ENCODE measurements at regions not wholly inside any gene's neighbourhood (a gene's known extent, or its start where the extent isn't known, plus 50 kb on each side); places are given as distances from the start of the nearest gene placed in this dataset.

- Histone ChIP-seq H2AFZ (ENCODE audit: insufficient read depth, low read length, poor library complexity) (no peak overlapping the region), H3K18ac (ENCODE audit: low read length) (peak overlapping the region; percentile 12), H3K27me3 (ENCODE audit: insufficient read depth, low read length) (no peaks in the 10 kb centered on the region), H3K79me2 (ENCODE audit: control insufficient read depth, insufficient read depth, low read length, poor library complexity) (peaks cover 9% of the 10 kb centered on the region), H3K79me1 (ENCODE audit: low read length) (peaks cover 21% of the 10 kb centered on the region), H3K9me3 (ENCODE audit: insufficient read depth, low read depth, low read length) (peaks cover 5% of the 10 kb centered on the region), H3K9ac (ENCODE audit: low read length) (no peak overlapping the region), H2BK5ac (ENCODE audit: low read depth, low read length, poor library complexity) (no peak overlapping the region), H4K8ac (ENCODE audit: low read depth, low read length) (no peak overlapping the region), H2BK120ac (ENCODE audit: insufficient read depth, low read length, poor library complexity) (peak overlapping the region; percentile 18), H3K23ac (ENCODE audit: low read length) (no peak overlapping the region), H3K36me3 (ENCODE audit: control insufficient read depth in 1 of 2, insufficient read depth in 2 of 2, low read length in 2 of 2) (no peaks in the 10 kb centered on the region), H3K4ac (ENCODE audit: low read depth, low read length) (no peak overlapping the region), H3K27ac (ENCODE audit: low read depth, low read length) (no peak overlapping the region), H3K14ac (ENCODE audit: low read length) (peak overlapping the region; percentile 16), H3K4me2 (ENCODE audit: low read length) (no peak overlapping the region), H3K4me1 (ENCODE audit: control insufficient read depth in 1 of 2, insufficient read depth in 2 of 2, low read length in 2 of 2) (peaks cover 25 to 26% of the 10 kb centered on the region in 2 experiments), H2BK12ac (ENCODE audit: low read length) (peak overlapping the region; percentile 4), H3K4me3 (ENCODE audit: low read depth, low read length) (no peak overlapping the region), H4K91ac (ENCODE audit: low read depth, low read length) (peak overlapping the region; percentile 73), H2AK5ac (ENCODE audit: low read length) (peak overlapping the region; percentile 8), H4K12ac (ENCODE audit: low read depth, low read length) (no peak overlapping the region)
- WGBS (ENCODE audit: extremely low coverage, insufficient coverage, insufficient read length) = no CpG with 5 or more reads among the region's 28 CpGs
- DNase-seq = no peak
These were observed 242.1 kb upstream of the GSE1 start for GRCh38 chr16:85370881-85371651.

DNA sequence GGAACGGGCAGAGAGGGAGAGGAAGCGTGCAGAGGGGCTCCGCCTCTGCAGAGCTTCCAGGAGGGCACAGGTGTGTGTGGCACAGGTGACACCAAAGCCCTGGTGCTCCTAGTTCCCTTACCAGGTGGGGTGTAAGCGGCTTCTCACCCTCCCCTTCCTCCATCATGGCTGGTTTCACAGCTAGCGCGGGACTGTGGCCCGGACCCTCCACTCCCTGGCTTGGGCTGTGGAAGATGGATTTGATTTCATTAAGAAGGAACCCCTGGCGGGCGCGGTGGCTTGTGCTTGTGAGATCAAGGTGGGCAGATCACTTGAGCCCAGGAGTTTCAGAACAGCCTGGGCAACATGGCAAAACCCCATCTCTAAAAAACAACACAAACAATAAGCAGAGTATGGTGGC, 241.2 kb upstream of the GSE1 start:
- no CpG with 5 or more reads among the region's 10 CpGs for WGBS (ENCODE audit: extremely low coverage, insufficient coverage, insufficient read length)
- H3K79me2 ChIP-seq (ENCODE audit: control insufficient read depth, insufficient read depth, low read length, poor library complexity) = peaks cover 5% of the 10 kb centered on the region
- H3K9me3 ChIP-seq (ENCODE audit: insufficient read depth, low read depth, low read length) = peaks cover 7% of the 10 kb centered on the region
- H3K27me3 ChIP-seq (ENCODE audit: insufficient read depth, low read length) = no peaks in the 10 kb centered on the region
- no peak overlapping the region for H3K27ac ChIP-seq (ENCODE audit: low read depth, low read length)
- H3K23ac ChIP-seq (ENCODE audit: low read length) = no peak overlapping the region
- H4K91ac ChIP-seq (ENCODE audit: low read depth, low read length) = peak overlapping the region; percentile 9
- H3K79me1 ChIP-seq (ENCODE audit: low read length) = peaks cover 15% of the 10 kb centered on the region
- no peak overlapping the region for H2BK5ac ChIP-seq (ENCODE audit: low read depth, low read length, poor library complexity)
- H4K12ac ChIP-seq (ENCODE audit: low read depth, low read length) = no peak overlapping the region
- peaks cover 21 to 22% of the 10 kb centered on the region in 2 experiments for H3K4me1 ChIP-seq (ENCODE audit: control insufficient read depth in 1 of 2, insufficient read depth in 2 of 2, low read length in 2 of 2)
- no peak overlapping the region for H2BK120ac ChIP-seq (ENCODE audit: insufficient read depth, low read length, poor library complexity)
- no peak overlapping the region for H3K18ac ChIP-seq (ENCODE audit: low read length)
- no peak overlapping the region for H2BK12ac ChIP-seq (ENCODE audit: low read length)
- DNase-seq = no peak
- no peak overlapping the region for H3K4ac ChIP-seq (ENCODE audit: low read depth, low read length)
- no peak overlapping the region for H3K9ac ChIP-seq (ENCODE audit: low read length)
- H2AK5ac ChIP-seq (ENCODE audit: low read length) = no peak overlapping the region
- H3K4me2 ChIP-seq (ENCODE audit: low read length) = no peak overlapping the region
- H2AFZ ChIP-seq (ENCODE audit: insufficient read depth, low read length, poor library complexity) = no peak overlapping the region
- H3K36me3 ChIP-seq (ENCODE audit: control insufficient read depth in 1 of 2, insufficient read depth in 2 of 2, low read length in 2 of 2) = no peaks in the 10 kb centered on the region
- H3K14ac ChIP-seq (ENCODE audit: low read length) = no peak overlapping the region
- H4K8ac ChIP-seq (ENCODE audit: low read depth, low read length) = no peak overlapping the region
- no peak overlapping the region for H3K4me3 ChIP-seq (ENCODE audit: low read depth, low read length)

- H2AFZ ChIP-seq (ENCODE audit: insufficient read depth, low read length, poor library complexity) = no peak overlapping the region
- H3K9ac ChIP-seq (ENCODE audit: low read length) = no peak overlapping the region
- peaks cover 7% of the 10 kb centered on the region for H3K9me3 ChIP-seq (ENCODE audit: insufficient read depth, low read depth, low read length)
- WGBS (ENCODE audit: extremely low coverage, insufficient coverage, insufficient read length) = no CpG with 5 or more reads among the region's 15 CpGs
- no peak overlapping the region for H3K4ac ChIP-seq (ENCODE audit: low read depth, low read length)
- H3K27me3 ChIP-seq (ENCODE audit: insufficient read depth, low read length) = no peaks in the 10 kb centered on the region
- H2AK5ac ChIP-seq (ENCODE audit: low read length) = no peak overlapping the region
- no peak overlapping the region for H3K14ac ChIP-seq (ENCODE audit: low read length)
- H2BK5ac ChIP-seq (ENCODE audit: low read depth, low read length, poor library complexity) = no peak overlapping the region
- H3K27ac ChIP-seq (ENCODE audit: low read depth, low read length) = no peak overlapping the region
- no peak overlapping the region for H3K4me2 ChIP-seq (ENCODE audit: low read length)
- H2BK12ac ChIP-seq (ENCODE audit: low read length) = no peak overlapping the region
- H3K4me1 ChIP-seq (ENCODE audit: control insufficient read depth in 1 of 2, insufficient read depth in 2 of 2, low read length in 2 of 2) = peaks cover 14 to 15% of the 10 kb centered on the region in 2 experiments
- no peaks in the 10 kb centered on the region for H3K79me2 ChIP-seq (ENCODE audit: control insufficient read depth, insufficient read depth, low read length, poor library complexity)
- no peaks in the 10 kb centered on the region for H3K36me3 ChIP-seq (ENCODE audit: control insufficient read depth in 1 of 2, insufficient read depth in 2 of 2, low read length in 2 of 2)
- peak; percentile 43 to 54 for DNase-seq
- H3K23ac ChIP-seq (ENCODE audit: low read length) = no peak overlapping the region
- no peak overlapping the region for H3K4me3 ChIP-seq (ENCODE audit: low read depth, low read length)
- H3K79me1 ChIP-seq (ENCODE audit: low read length) = peaks cover 9% of the 10 kb centered on the region
- H4K8ac ChIP-seq (ENCODE audit: low read depth, low read length) = no peak overlapping the region
- no peak overlapping the region for H4K12ac ChIP-seq (ENCODE audit: low read depth, low read length)
- H3K18ac ChIP-seq (ENCODE audit: low read length) = no peak overlapping the region
- no peak overlapping the region for H4K91ac ChIP-seq (ENCODE audit: low read depth, low read length)
- no peak overlapping the region for H2BK120ac ChIP-seq (ENCODE audit: insufficient read depth, low read length, poor library complexity)
These were observed 240.3 kb upstream of the GSE1 start for GRCh38 chr16:85372627-85373372.

DNA sequence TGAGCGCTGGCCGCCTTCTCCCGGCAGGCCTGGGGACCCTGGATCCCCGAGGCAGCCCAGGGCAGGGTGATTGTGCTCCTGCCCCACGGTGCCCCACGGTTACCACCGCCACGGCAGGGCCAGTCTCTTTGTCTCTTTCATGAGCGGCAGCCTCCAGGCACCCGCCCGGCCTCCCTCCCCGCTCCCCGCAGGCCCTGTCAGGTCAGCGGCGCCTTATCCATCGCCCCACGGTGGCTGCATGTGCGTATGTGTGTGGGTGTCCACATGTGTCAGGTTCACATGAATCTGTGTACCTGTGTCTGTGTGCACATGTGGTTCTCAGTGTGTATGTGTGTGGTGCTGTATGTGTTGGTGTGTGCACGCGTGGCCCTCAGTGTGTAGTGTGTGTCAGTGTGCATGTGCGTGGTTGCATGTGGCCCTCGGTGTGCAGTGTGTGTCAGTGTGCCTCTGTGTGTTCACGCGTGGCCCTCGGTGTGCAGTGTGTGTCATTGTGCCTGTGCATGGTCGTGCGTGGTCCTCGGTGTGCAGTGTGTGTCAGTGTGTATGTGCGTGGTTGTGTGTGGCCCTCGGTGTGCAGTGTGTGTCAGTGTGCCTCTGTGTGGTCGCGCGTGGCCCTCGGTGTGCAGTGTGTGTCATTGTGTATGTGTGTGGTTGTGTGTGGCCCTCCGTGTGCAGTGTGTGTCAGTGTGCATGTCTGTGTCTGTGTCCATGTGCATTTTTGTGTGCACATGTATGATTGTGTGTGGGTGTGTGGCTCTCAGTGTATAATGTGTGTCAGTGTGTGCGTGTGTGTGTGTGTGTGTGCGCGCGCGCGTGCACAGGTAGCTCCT, 239.2 kb upstream of the GSE1 start:
- WGBS (ENCODE audit: extremely low coverage, insufficient coverage, insufficient read length) = no CpG with 5 or more reads among the region's 41 CpGs
- Histone ChIP-seq H3K27me3 (ENCODE audit: insufficient read depth, low read length) (no peaks in the 10 kb centered on the region), H4K91ac (ENCODE audit: low read depth, low read length) (peak overlapping the region; percentile 3)

More for the DNA sequence above, 239.2 kb upstream of the GSE1 start:
- H3K9ac ChIP-seq (ENCODE audit: low read length) = no peak overlapping the region
- H3K79me2 ChIP-seq (ENCODE audit: control insufficient read depth, insufficient read depth, low read length, poor library complexity) = no peaks in the 10 kb centered on the region
- H3K4me2 ChIP-seq (ENCODE audit: low read length) = no peak overlapping the region
- H4K12ac ChIP-seq (ENCODE audit: low read depth, low read length) = no peak overlapping the region
- no peak overlapping the region for H4K8ac ChIP-seq (ENCODE audit: low read depth, low read length)
- no peak overlapping the region for H2AFZ ChIP-seq (ENCODE audit: insufficient read depth, low read length, poor library complexity)
- H3K23ac ChIP-seq (ENCODE audit: low read length) = no peak overlapping the region
- no peak overlapping the region for H2BK12ac ChIP-seq (ENCODE audit: low read length)
- H3K4me3 ChIP-seq (ENCODE audit: low read depth, low read length) = peak overlapping the region; percentile 38
- peaks cover 6% of the 10 kb centered on the region for H3K79me1 ChIP-seq (ENCODE audit: low read length)
- H2AK5ac ChIP-seq (ENCODE audit: low read length) = no peak overlapping the region
- no peaks in the 10 kb centered on the region for H3K36me3 ChIP-seq (ENCODE audit: control insufficient read depth in 1 of 2, insufficient read depth in 2 of 2, low read length in 2 of 2)
- no peak overlapping the region for H3K18ac ChIP-seq (ENCODE audit: low read length)
- peaks cover 7% of the 10 kb centered on the region for H3K9me3 ChIP-seq (ENCODE audit: insufficient read depth, low read depth, low read length)
- H3K4me1 ChIP-seq (ENCODE audit: control insufficient read depth in 1 of 2, insufficient read depth in 2 of 2, low read length in 2 of 2) = peaks cover 14 to 15% of the 10 kb centered on the region in 2 experiments
- no peak overlapping the region for H3K4ac ChIP-seq (ENCODE audit: low read depth, low read length)
- no peak for DNase-seq
- H2BK120ac ChIP-seq (ENCODE audit: insufficient read depth, low read length, poor library complexity) = no peak overlapping the region
- H3K27ac ChIP-seq (ENCODE audit: low read depth, low read length) = no peak overlapping the region
- H2BK5ac ChIP-seq (ENCODE audit: low read depth, low read length, poor library complexity) = no peak overlapping the region
- no peak overlapping the region for H3K14ac ChIP-seq (ENCODE audit: low read length)

Data from trophoblast cell (in vitro differentiated cells and primary cell).